ENCODE measurements at regions not wholly inside any gene's neighbourhood (a gene's known extent, or its start where the extent isn't known, plus 50 kb on each side); places are given as distances from the start of the nearest gene placed in this dataset.

GRCh38 chr10:36837416-36837815 is 288.0 kb upstream of the ANKRD30A start:
- H3K4me3 ChIP-seq (ENCODE audit: low read depth, low read length) = no peak overlapping the region
- TF ChIP-seq CTCF (IDR thresholded peaks at IDR 0.05; ENCODE audit: low read depth, low read length) (no peak), MYC (IDR thresholded peaks at IDR 0.05; ENCODE audit: low read depth, low read length) (no peak), POLR2A (IDR thresholded peaks at IDR 0.05; ENCODE audit: extremely low read depth, insufficient read length) (no peak)
- TF ChIP-seq, protein P1, sequence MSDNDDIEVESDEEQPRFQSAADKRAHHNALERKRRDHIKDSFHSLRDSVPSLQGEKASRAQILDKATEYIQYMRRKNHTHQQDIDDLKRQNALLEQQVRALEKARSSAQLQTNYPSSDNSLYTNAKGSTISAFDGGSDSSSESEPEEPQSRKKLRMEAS (IDR thresholded peaks at IDR 0.05; ENCODE audit: low read depth, low read length) = no peak
- no peak for DNase-seq (ENCODE audit: low read depth)

GRCh38 chr10:36819781-36820180 is 305.6 kb upstream of the ANKRD30A start:
- H3K4me3 ChIP-seq (ENCODE audit: low read depth, low read length) = no peak overlapping the region
- no peak for TF ChIP-seq POLR2A (IDR thresholded peaks at IDR 0.05; ENCODE audit: extremely low read depth, insufficient read length)
- no peak for TF ChIP-seq MYC (IDR thresholded peaks at IDR 0.05; ENCODE audit: low read depth, low read length)
- DNase-seq (ENCODE audit: low read depth) = no peak

DNA sequence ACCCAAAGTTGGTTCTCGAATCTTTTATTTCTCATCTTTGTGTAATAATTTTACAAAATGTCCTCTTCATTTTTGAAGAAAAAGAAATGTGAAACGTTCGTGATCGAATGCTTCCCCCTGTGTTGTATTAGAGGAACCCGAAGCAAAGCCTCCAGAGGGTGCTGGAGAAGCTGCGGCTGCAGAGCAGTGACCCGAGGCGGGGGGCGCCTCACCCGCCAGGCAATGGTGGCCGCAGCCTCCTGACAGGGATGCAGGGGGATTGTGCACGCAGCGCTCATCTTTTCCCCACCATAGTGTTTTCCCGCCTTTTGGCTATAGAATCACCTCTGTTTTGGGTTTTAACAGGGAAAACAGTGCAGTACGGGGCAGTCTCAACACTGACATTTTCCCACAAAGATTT is 307.5 kb upstream of the ANKRD30A start:
- no peak overlapping the region for H3K4me3 ChIP-seq (ENCODE audit: low read depth, low read length)
- TF ChIP-seq, protein P1 (IDR thresholded peaks at IDR 0.05; ENCODE audit: low read depth, low read length) = no peak
- TF ChIP-seq MYC (IDR thresholded peaks at IDR 0.05; ENCODE audit: low read depth, low read length) (no peak), CTCF (IDR thresholded peaks at IDR 0.05; ENCODE audit: low read depth, low read length) (no peak), POLR2A (IDR thresholded peaks at IDR 0.05; ENCODE audit: extremely low read depth, insufficient read length) (no peak)
- DNase-seq (ENCODE audit: low read depth) = no peak

DNA sequence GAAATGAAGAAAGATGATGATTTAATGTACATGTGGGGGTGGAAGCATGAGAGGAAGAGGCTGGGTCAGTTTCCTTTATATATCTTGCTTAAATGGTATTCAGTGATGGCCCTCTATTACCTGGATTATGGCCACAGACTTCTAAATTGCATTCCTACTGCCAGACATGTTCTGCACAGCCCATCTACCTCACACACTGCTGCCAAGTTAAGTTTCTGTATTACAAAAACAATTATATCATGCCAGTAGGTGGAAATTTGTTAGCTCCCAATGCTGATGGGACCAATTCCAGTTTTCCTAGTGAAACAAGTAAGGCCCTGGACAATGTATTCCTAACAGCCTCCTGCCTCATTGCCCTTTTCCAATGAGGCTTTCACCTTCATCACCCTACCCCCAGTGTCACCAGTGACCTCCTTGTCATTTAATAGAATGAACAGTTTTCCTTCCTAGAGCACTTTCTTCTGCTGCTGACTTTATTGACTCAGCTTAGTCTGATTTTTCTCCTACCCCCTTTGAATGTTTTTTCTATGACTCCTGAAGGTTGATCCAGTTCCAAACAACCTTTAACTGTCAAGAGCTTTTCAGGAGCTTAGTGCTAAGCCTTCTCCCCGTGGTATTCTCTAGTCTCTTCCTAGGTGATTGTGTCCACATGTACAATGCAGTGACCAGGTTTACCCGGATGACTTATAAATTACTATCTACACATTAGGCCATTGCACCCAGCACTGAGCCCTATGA is 316.6 kb upstream of the ANKRD30A start:
- no peak overlapping the region for H3K4me3 ChIP-seq (ENCODE audit: low read depth, low read length)
- no peak for DNase-seq (ENCODE audit: low read depth)
- no peak for TF ChIP-seq CTCF (IDR thresholded peaks at IDR 0.05; ENCODE audit: low read depth, low read length)
- TF ChIP-seq POLR2A (IDR thresholded peaks at IDR 0.05; ENCODE audit: extremely low read depth, insufficient read length) = no peak

- H3K4me3 ChIP-seq (ENCODE audit: low read depth, low read length) = no peak overlapping the region
- TF ChIP-seq, protein P1 (IDR thresholded peaks at IDR 0.05; ENCODE audit: low read depth, low read length) = no peak
- TF ChIP-seq CTCF (IDR thresholded peaks at IDR 0.05; ENCODE audit: low read depth, low read length) = no peak
- TF ChIP-seq POLR2A (IDR thresholded peaks at IDR 0.05; ENCODE audit: extremely low read depth, insufficient read length) = no peak
- TF ChIP-seq MYC (IDR thresholded peaks at IDR 0.05; ENCODE audit: low read depth, low read length) = no peak
- DNase-seq (ENCODE audit: low read depth) = no peak
Observed at GRCh38 chr10:36803229-36803628, 322.2 kb upstream of the ANKRD30A start.

DNA sequence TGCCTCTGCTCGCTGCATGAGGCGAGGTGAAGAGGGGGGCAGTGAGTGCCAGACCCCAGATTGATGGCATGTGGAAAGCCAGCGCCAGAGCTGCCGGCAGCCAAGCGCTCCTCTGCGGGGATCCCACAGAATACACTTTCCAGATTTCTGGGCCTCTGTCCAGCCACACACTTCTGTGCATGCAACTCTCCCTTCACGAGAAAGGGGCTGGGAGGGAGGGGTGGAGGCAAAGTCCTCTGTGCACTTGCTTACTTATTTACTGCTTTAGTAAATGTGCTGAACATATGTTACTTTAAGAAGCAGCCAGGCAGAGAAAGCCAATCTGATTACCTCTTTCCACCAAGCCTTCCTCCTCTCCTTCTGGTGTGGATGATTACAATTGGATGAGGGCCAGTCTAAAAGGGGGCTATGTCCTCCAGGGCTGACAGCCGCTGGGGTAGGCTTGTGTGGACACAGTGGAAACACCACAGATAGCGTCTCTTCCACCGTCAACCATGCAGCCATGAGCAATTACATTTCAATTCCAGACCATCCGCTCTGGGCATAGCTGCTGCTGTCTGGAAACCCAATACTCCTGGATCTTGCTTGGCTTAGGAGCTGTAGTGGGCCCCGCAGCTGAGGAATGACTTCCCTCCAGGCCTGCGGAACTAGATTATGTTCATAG is 322.8 kb upstream of the ANKRD30A start:
- DNase-seq (ENCODE audit: low read depth) = no peak
- no peak overlapping the region for H3K4me3 ChIP-seq (ENCODE audit: low read depth, low read length)
- TF ChIP-seq CTCF (IDR thresholded peaks at IDR 0.05; ENCODE audit: low read depth, low read length) = no peak
- TF ChIP-seq, protein P1 (IDR thresholded peaks at IDR 0.05; ENCODE audit: low read depth, low read length) = no peak
